Spinal cord (tissue), 9 donors: ENCODE measurements at regions not wholly inside any gene's neighbourhood (a gene's known extent, or its start where the extent isn't known, plus 50 kb on each side); places are given as distances from the start of the nearest gene placed in this dataset.

Source experiments
- DNase-seq, 6 donors: peaks; one replicate each; pipeline versions ENCODE4 v3.0.0 to v3.0.0-alpha.2; 2013 to 2015; ENCODE audit warnings: low spot score in 6 of 6, low read depth in 4 of 6
- H3K27ac ChIP-seq: one replicate; pipeline ENCODE4 v1.5.1; 2013; ENCODE audit warnings: low read depth, low read length, control low read depth
- H3K27me3 ChIP-seq: one replicate; pipeline ENCODE4 v1.6.1; 2013; ENCODE audit warnings: low read length; ENCODE audit not compliant: control insufficient read depth, insufficient read depth
- H3K36me3 ChIP-seq: one replicate; pipeline ENCODE4 v1.6.1; 2013; ENCODE audit warnings: low read length; ENCODE audit not compliant: control insufficient read depth, insufficient read depth
- H3K4me1 ChIP-seq: one replicate; pipeline ENCODE4 v1.6.1; 2013; ENCODE audit warnings: low read length; ENCODE audit not compliant: control insufficient read depth, insufficient read depth
- H3K4me3 ChIP-seq: one replicate; pipeline ENCODE4 v1.5.1; 2013; ENCODE audit warnings: low read depth, low read length, control low read depth
- H3K9me3 ChIP-seq: one replicate; pipeline ENCODE4 v1.6.1; 2013; ENCODE audit warnings: low read length; ENCODE audit not compliant: control insufficient read depth, insufficient read depth
- WGBS: methylation state at CpG from one replicate; pipeline ENCODE4 v1.1.5; 2013; ENCODE audit warnings: missing lambda C conversion rate; ENCODE audit not compliant: insufficient coverage; 5-methylcytosine and 5-hydroxymethylcytosine counted together
- donor health status: healthy.

DNA sequence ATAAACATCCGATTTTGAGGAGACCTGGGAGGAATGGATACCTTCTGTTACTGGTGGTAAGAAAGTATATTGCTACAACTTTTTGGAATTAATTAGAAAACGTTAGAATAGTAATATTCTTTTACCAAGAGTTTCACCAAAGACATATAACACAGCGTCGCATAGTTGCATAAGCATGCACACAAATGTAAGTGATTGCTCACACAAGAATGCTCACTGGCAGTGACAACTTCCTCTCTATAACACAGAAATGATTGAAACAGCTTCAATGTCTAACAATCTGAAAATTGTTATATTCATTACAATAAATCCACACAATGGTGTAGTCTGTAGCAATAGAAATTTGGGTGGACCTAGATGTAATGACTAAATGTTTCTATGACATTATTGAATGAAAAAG, 998.6 kb downstream of the TTLL7 start:
- H3K36me3 ChIP-seq: no peaks in the 10 kb centered on the region
- no peak overlapping the region for H3K4me3 ChIP-seq
- no peaks in the 10 kb centered on the region for H3K27me3 ChIP-seq
- WGBS: no CpG with 5 or more reads among the region's 4 CpGs
- DNase-seq: no peak
- H3K27ac ChIP-seq: no peak overlapping the region
- no peaks in the 10 kb centered on the region for H3K9me3 ChIP-seq
- no peaks in the 10 kb centered on the region for H3K4me1 ChIP-seq

DNA sequence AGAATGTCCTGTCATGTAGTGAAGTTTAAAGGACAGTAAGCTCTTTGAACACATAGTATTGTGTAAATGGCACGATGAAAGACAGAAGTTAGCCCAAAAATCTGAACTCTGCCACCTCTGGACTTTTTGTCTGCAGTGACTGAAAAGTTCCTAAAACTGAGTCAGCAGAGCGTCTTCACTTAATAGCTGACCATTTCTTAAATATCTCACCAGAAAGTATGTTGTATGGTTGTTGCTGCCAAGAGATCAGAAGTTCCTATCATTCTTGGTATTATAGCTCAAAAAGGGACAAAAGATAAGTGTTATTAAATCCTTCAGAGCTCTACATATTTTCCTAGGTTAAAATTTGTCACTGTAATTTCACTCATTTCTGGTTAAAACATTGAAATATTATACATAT, 1003.0 kb downstream of the TTLL7 start:
- Histone ChIP-seq H3K4me3 (no peak overlapping the region), H3K36me3 (no peaks in the 10 kb centered on the region), H3K4me1 (no peaks in the 10 kb centered on the region), H3K9me3 (no peaks in the 10 kb centered on the region), H3K27ac (no peak overlapping the region), H3K27me3 (no peaks in the 10 kb centered on the region)
- 60% methylated on average over 1 of the region's 2 CpGs for WGBS
- DNase-seq: no peak

GRCh38 chr1:82994616-82995263, 1004.2 kb downstream of the TTLL7 start:
- Histone ChIP-seq H3K4me1 (no peaks in the 10 kb centered on the region), H3K9me3 (no peaks in the 10 kb centered on the region), H3K27me3 (no peaks in the 10 kb centered on the region), H3K27ac (no peak overlapping the region), H3K4me3 (no peak overlapping the region), H3K36me3 (no peaks in the 10 kb centered on the region)
- DNase-seq: peak in 2 of 6 donors; percentile 46 to 54
- 71% methylated on average over 1 of the region's 3 CpGs for WGBS

GRCh38 chr1:82991569-82991968, 1007.4 kb downstream of the TTLL7 start:
- no peaks in the 10 kb centered on the region for H3K9me3 ChIP-seq
- H3K4me1 ChIP-seq: no peaks in the 10 kb centered on the region
- DNase-seq: no peak
- no peaks in the 10 kb centered on the region for H3K27me3 ChIP-seq
- no peak overlapping the region for H3K27ac ChIP-seq
- no peaks in the 10 kb centered on the region for H3K36me3 ChIP-seq
- no peak overlapping the region for H3K4me3 ChIP-seq
- no CpG with 5 or more reads among the region's 2 CpGs for WGBS

DNA sequence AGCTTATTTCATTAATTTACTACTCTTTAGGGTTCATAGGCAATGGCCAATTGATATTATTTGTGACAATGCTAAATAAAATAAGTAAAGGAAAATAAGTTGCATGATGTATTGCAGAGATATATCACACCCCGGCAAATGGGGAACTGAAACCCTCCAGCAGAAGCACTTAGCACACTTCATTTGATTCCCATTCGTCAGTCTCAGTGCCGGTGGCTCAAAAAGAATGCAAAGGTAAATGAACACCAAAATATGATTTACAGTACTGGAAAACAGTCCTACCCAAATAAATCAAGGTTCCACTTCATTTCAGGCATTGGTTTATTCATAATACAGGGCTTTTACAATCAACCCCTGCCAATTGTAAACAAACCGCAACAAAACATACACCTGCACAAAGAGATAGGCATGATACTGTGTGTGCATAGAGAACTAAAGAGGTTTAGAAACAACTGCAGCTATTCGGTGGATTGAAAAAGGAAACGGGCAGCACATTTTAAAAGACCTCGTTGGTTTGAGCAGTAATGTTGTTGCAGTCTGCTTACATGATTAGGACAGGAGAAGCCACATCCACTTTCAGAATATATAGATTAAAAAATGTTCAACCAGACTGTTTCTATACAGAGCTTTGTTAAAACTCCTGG, 1019.2 kb downstream of the TTLL7 start:
- 50% methylated on average over 2 of the region's 7 CpGs for WGBS
- H3K4me1 ChIP-seq: no peaks in the 10 kb centered on the region
- no peaks in the 10 kb centered on the region for H3K9me3 ChIP-seq
- H3K4me3 ChIP-seq: no peak overlapping the region
- no peaks in the 10 kb centered on the region for H3K27me3 ChIP-seq
- DNase-seq: peak in 1 of 6 donors; percentile 48
- no peaks in the 10 kb centered on the region for H3K36me3 ChIP-seq
- H3K27ac ChIP-seq: no peak overlapping the region

DNA sequence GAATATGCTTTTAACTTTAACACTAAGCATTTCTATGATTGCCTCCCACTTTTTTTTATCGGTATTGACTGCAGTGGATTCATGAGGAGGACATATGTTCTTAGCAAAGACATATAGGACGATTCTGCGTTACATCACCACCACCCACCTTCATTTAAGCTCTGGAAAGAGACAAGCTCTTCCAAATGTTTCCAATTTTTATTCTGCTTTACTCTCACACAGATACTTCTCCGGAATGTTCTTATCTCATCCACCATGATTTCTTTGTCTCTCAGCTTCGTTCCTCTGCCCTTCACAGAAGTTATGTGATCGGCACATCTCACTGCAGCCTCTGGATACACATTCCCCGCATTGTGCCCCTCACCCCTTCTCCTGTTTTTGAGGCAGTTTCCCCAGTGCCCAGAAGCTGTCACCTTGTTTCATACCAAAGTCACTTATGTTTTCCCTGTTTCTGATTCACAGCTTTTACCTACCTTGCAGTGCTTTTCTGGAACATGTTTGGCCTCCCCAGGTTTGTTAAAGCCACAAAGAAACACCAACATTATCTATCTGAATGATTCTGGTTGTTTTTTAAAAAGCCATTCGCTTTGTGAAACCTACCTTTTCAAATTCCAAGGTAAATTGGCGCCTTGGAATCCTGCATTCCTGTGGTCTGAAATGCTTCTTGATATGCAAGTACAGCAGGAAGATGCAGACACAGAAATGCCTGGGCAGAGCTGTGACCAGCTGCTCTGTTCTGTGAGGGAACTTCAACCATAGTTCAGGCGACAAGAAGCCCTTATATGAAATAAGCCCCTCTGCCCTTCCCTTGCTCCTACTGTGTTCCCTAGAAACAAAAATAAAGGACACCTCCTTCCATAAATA, 1020.2 kb downstream of the TTLL7 start:
- Histone ChIP-seq H3K4me1 (no peaks in the 10 kb centered on the region), H3K36me3 (no peaks in the 10 kb centered on the region), H3K27ac (no peak overlapping the region), H3K9me3 (no peaks in the 10 kb centered on the region), H3K27me3 (no peaks in the 10 kb centered on the region), H3K4me3 (no peak overlapping the region)
- no peak for DNase-seq
- WGBS: 88% methylated on average over 9 of the region's 10 CpGs

- H3K9me3 ChIP-seq: no peaks in the 10 kb centered on the region
- H3K4me3 ChIP-seq: no peak overlapping the region
- no peaks in the 10 kb centered on the region for H3K36me3 ChIP-seq
- no peaks in the 10 kb centered on the region for H3K27me3 ChIP-seq
- no peak overlapping the region for H3K27ac ChIP-seq
- H3K4me1 ChIP-seq: no peaks in the 10 kb centered on the region
- DNase-seq: no peak
- WGBS: 93% methylated on average over 6 of the region's 15 CpGs
Measured at GRCh38 chr1:82972841-82973553, 1025.9 kb downstream of the TTLL7 start.

DNA sequence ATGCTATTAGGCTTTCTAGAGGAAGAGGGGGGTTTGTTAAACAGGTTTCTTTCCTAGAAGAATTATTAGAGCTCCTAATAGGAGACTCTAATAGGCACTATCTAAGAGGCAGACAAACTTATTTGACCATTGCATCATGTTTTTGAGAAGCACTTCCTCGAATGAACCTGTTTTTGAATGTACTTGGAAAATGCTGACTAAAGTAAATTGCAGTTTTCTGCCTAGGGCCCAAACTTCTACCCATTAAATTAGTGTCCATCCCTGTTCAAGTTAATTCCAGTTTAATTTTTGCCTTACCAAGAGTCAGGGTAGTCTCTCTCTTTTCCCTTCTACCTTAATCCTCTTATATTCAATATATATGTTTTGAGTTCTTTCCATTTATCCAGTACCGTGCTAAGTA, 1029.6 kb downstream of the TTLL7 start:
- Histone ChIP-seq H3K9me3 (no peaks in the 10 kb centered on the region), H3K27ac (no peak overlapping the region), H3K4me3 (no peak overlapping the region), H3K36me3 (no peaks in the 10 kb centered on the region), H3K4me1 (no peaks in the 10 kb centered on the region), H3K27me3 (no peaks in the 10 kb centered on the region)
- WGBS: no CpG with 5 or more reads among the region's 2 CpGs
- DNase-seq: no peak

GRCh38 chr1:82962658-82963057, 1036.3 kb downstream of the TTLL7 start:
- H3K36me3 ChIP-seq: no peaks in the 10 kb centered on the region
- WGBS: no CpG with 5 or more reads among the region's 2 CpGs

More at GRCh38 chr1:82962658-82963057, 1036.3 kb downstream of the TTLL7 start:
- Histone ChIP-seq H3K27ac (no peak overlapping the region), H3K9me3 (no peaks in the 10 kb centered on the region), H3K4me1 (no peaks in the 10 kb centered on the region), H3K27me3 (no peaks in the 10 kb centered on the region), H3K4me3 (no peak overlapping the region)
- DNase-seq: no peak
